Uterus (tissue), 2 donors: ENCODE measurements at regions not wholly inside any gene's neighbourhood (a gene's known extent, or its start where the extent isn't known, plus 50 kb on each side); places are given as distances from the start of the nearest gene placed in this dataset.
"Not testable (repeated sequence)": the region's sequence is repeated elsewhere in the genome, so short reads cannot be mapped to it uniquely, and the experiment has no call there.

Experiments used
- CTCF ChIP-seq, 4 experiments: fragments of 200-600 bp in 2 of 4; fragments of 450-650 bp in 2 of 4; sonication (generic) in 2 of 4; IDR thresholded peaks; one replicate each; pipeline ENCODE4 v1.5.1; 2016 to 2019; ENCODE audit warnings: antibody characterized with exemption in 4 of 4, mild to moderate bottlenecking in 2 of 4, moderate library complexity in 1 of 4
- POLR2A ChIP-seq, 2 donors: fragments of 450-650 bp; IDR thresholded peaks; one replicate each; pipeline ENCODE4 v1.6.1; 2016; ENCODE audit warnings: antibody characterized with exemption in 2 of 2, mild to moderate bottlenecking in 1 of 2, moderate library complexity in 1 of 2

DNA sequence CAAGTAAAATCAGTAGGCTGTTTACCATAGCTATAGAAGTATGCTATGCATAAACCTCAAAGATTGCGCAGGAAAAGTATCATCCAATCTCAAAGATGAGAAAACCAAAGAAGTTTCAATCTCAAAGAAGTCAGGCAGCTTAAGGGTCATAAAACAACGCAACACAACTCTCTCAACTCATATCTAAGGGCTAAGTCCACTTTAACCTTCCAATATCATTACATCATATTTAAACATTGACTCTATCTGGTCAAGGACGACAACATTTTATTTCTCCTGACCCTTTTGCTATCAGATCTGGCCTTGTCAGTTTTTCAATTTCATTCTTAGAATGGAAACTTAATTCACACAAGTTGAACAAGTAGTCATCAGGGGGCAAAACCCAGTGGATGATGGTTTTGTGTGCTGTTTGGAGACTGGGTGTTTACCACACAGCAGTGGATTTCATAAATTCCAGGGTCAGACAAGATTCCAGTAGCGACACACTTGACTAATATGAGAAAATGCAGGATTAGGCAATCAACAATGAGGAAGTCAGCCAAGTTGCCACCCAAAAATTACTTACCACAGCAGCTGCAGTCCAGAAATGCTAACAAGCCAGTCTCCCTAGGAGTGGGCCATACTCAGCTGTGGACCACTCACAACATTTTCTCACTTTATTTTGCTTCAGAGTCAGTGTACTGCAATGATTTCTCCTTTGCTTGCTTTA, 108.7 kb upstream of the NBPF26 start:
- not testable (repeated sequence) for TF ChIP-seq POLR2A, CTCF (IDR thresholded peaks at IDR 0.05)
